ENCODE measurements at regions not wholly inside any gene's neighbourhood (a gene's known extent, or its start where the extent isn't known, plus 50 kb on each side); places are given as distances from the start of the nearest gene placed in this dataset.

DNA sequence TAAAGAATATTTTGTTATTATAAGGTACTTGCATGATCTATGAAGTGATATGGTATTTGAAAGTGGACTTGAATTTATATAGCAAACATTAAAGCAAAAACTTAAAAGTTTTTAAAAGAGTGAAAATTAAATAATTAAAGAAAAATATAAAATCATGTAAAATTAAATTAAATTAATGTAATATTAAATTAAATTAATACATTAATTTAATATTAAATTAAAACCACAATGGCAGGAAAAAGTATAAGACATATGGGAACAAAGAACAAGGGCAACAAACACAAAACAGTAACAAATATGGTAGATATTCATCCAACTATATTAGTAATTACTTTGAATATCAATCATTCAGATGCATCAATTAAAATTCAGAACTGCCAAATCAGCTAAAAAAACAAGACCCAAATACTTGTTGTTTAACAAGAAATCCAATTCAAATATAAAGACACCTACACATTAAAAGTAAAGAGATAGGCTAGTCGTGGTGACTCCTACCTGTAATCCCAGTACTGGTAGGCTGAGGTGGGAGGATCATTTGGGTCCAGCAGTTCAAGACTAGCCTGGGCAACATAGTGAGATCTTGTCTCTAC is 992.2 kb upstream of the MIR17HG start:
- TF ChIP-seq EZH2 (IDR thresholded peaks at IDR 0.05) (no peak), POLR2AphosphoS5 (IDR thresholded peaks at IDR 0.05; ENCODE audit: borderline replicate concordance, low read depth, low read length) (no peak), FOXP2 (optimal IDR thresholded peaks at IDR 0.05; ENCODE audit: control extremely low read depth, extremely low read length, insufficient read depth) (no peak)
